ENCODE measurements at regions not wholly inside any gene's neighbourhood (a gene's known extent, or its start where the extent isn't known, plus 50 kb on each side); places are given as distances from the start of the nearest gene placed in this dataset.

GRCh38 chr7:12124028-12124427 lies 87.1 kb upstream of the TMEM106B start:
- H3K4me3 Mint-ChIP-seq = no peak overlapping the region
- H3K27me3 Mint-ChIP-seq = no peaks in the 10 kb centered on the region
- H3K9me3 Mint-ChIP-seq = no peaks in the 10 kb centered on the region
- no peak overlapping the region for H3K27ac Mint-ChIP-seq
- no peaks in the 10 kb centered on the region for H3K36me3 Mint-ChIP-seq
- no peak for DNase-seq (ENCODE audit: extremely low spot score, unreplicated experiment)
- TF ChIP-seq CTCF (conservative IDR thresholded peaks at IDR 0.05) = no peak
- peaks cover 13% of the 10 kb centered on the region for H3K4me1 Mint-ChIP-seq (ENCODE audit: unreplicated experiment)

GRCh38 chr7:12127455-12127854 lies 83.6 kb upstream of the TMEM106B start:
- Mint-ChIP-seq H3K27me3 (no peaks in the 10 kb centered on the region), H3K4me1 (ENCODE audit: unreplicated experiment) (peaks cover 14% of the 10 kb centered on the region), H3K27ac (no peak overlapping the region), H3K4me3 (no peak overlapping the region), H3K9me3 (peaks cover 5% of the 10 kb centered on the region), H3K36me3 (no peaks in the 10 kb centered on the region)
- no peak for TF ChIP-seq CTCF (conservative IDR thresholded peaks at IDR 0.05)
- DNase-seq (ENCODE audit: extremely low spot score, unreplicated experiment) = no peak

- peaks cover 5% of the 10 kb centered on the region for H3K9me3 Mint-ChIP-seq
- no peak for TF ChIP-seq CTCF (conservative IDR thresholded peaks at IDR 0.05)
- no peak for DNase-seq (ENCODE audit: extremely low spot score, unreplicated experiment)
- no peaks in the 10 kb centered on the region for H3K36me3 Mint-ChIP-seq
- H3K27ac Mint-ChIP-seq = no peak overlapping the region
- peaks cover 4% of the 10 kb centered on the region for H3K4me1 Mint-ChIP-seq (ENCODE audit: unreplicated experiment)
- H3K27me3 Mint-ChIP-seq = peaks cover 3% of the 10 kb centered on the region
- H3K4me3 Mint-ChIP-seq = no peak overlapping the region
Measured at GRCh38 chr7:12130609-12131008, 80.5 kb upstream of the TMEM106B start.

- no peak for DNase-seq (ENCODE audit: extremely low spot score, unreplicated experiment)
- no peak for TF ChIP-seq CTCF (conservative IDR thresholded peaks at IDR 0.05)
- H3K27me3 Mint-ChIP-seq = peaks cover 3% of the 10 kb centered on the region
- H3K4me1 Mint-ChIP-seq (ENCODE audit: unreplicated experiment) = peaks cover 4% of the 10 kb centered on the region
- H3K9me3 Mint-ChIP-seq = peaks cover 5% of the 10 kb centered on the region
- H3K27ac Mint-ChIP-seq = no peak overlapping the region
- no peak overlapping the region for H3K4me3 Mint-ChIP-seq
- H3K36me3 Mint-ChIP-seq = no peaks in the 10 kb centered on the region
Measured at GRCh38 chr7:12131122-12131521, 80.0 kb upstream of the TMEM106B start.

- TF ChIP-seq CTCF (conservative IDR thresholded peaks at IDR 0.05) = no peak
- peaks cover 3% of the 10 kb centered on the region for H3K27me3 Mint-ChIP-seq
- peaks cover 5% of the 10 kb centered on the region for H3K9me3 Mint-ChIP-seq
- H3K27ac Mint-ChIP-seq = no peak overlapping the region
- no peak for DNase-seq (ENCODE audit: extremely low spot score, unreplicated experiment)
- H3K4me1 Mint-ChIP-seq (ENCODE audit: unreplicated experiment) = peaks cover 4% of the 10 kb centered on the region
- no peaks in the 10 kb centered on the region for H3K36me3 Mint-ChIP-seq
- H3K4me3 Mint-ChIP-seq = no peak overlapping the region
Measured at GRCh38 chr7:12133865-12134264, 77.2 kb upstream of the TMEM106B start.

GRCh38 chr7:12136523-12136922 lies 74.6 kb upstream of the TMEM106B start:
- Mint-ChIP-seq H3K27ac (no peak overlapping the region), H3K4me3 (no peak overlapping the region), H3K4me1 (ENCODE audit: unreplicated experiment) (no peaks in the 10 kb centered on the region), H3K27me3 (peaks cover 3% of the 10 kb centered on the region), H3K36me3 (no peaks in the 10 kb centered on the region), H3K9me3 (peaks cover 5% of the 10 kb centered on the region)
- TF ChIP-seq CTCF (conservative IDR thresholded peaks at IDR 0.05) = no peak
- no peak for DNase-seq (ENCODE audit: extremely low spot score, unreplicated experiment)
